Vagina (tissue), 2 donors: ENCODE measurements at regions not wholly inside any gene's neighbourhood (a gene's known extent, or its start where the extent isn't known, plus 50 kb on each side); places are given as distances from the start of the nearest gene placed in this dataset.

Experiments
- POLR2A ChIP-seq, 2 donors: fragments of 450-650 bp; IDR thresholded peaks; one replicate each; pipeline ENCODE4 v1.6.1; 2017; ENCODE audit warnings: antibody characterized with exemption in 2 of 2, mild to moderate bottlenecking in 2 of 2, moderate library complexity in 2 of 2
- TF ChIP-seq, protein P1 (sequence below), 3 experiments: fragments of 450-650 bp in 2 of 3; fragments of 200-600 bp in 1 of 3; sonication (generic) in 1 of 3; IDR thresholded peaks; one replicate each; pipeline ENCODE4 v1.5.1; 2017 to 2019; ENCODE audit warnings: antibody characterized with exemption in 3 of 3, mild to moderate bottlenecking in 2 of 3, moderate library complexity in 2 of 3

- TF ChIP-seq POLR2A (IDR thresholded peaks at IDR 0.05): no peak
- TF ChIP-seq, protein P1, sequence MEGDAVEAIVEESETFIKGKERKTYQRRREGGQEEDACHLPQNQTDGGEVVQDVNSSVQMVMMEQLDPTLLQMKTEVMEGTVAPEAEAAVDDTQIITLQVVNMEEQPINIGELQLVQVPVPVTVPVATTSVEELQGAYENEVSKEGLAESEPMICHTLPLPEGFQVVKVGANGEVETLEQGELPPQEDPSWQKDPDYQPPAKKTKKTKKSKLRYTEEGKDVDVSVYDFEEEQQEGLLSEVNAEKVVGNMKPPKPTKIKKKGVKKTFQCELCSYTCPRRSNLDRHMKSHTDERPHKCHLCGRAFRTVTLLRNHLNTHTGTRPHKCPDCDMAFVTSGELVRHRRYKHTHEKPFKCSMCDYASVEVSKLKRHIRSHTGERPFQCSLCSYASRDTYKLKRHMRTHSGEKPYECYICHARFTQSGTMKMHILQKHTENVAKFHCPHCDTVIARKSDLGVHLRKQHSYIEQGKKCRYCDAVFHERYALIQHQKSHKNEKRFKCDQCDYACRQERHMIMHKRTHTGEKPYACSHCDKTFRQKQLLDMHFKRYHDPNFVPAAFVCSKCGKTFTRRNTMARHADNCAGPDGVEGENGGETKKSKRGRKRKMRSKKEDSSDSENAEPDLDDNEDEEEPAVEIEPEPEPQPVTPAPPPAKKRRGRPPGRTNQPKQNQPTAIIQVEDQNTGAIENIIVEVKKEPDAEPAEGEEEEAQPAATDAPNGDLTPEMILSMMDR (IDR thresholded peaks at IDR 0.05): no peak
Measured at GRCh38 chr15:81680829-81681228, 306.8 kb upstream of the TMC3 start.
